ENCODE measurements at regions not wholly inside any gene's neighbourhood (a gene's known extent, or its start where the extent isn't known, plus 50 kb on each side); places are given as distances from the start of the nearest gene placed in this dataset.

- Histone ChIP-seq H4K20me1 (replicated peaks; ENCODE audit: control insufficient read depth, extremely low read depth, insufficient read depth, low read length) (no peaks in the 10 kb centered on the region), H3K9me3 (replicated peaks; ENCODE audit: control insufficient read depth, insufficient read depth, low read length) (no peaks in the 10 kb centered on the region), H2AFZ (ENCODE audit: low read depth, low read length) (peak overlapping the region; percentile 28), H3K9me1 (replicated peaks; ENCODE audit: control insufficient read depth, extremely low read depth, insufficient read depth, low read length) (no peaks in the 10 kb centered on the region), H3K79me2 (ENCODE audit: control insufficient read depth, insufficient read depth, low read length) (no peaks in the 10 kb centered on the region), H3K4me3 (replicated peaks in 1 of 3; ENCODE audit: insufficient read depth in 1 of 3, low read depth in 1 of 3, low read length in 3 of 3) (no peak overlapping the region), H3K4me1 (ENCODE audit: control insufficient read depth, extremely low read depth, insufficient read depth, low read length) (no peaks in the 10 kb centered on the region), H3K4me2 (ENCODE audit: insufficient read depth, low read length) (no peak overlapping the region), H3K36me3 (ENCODE audit: control insufficient read depth in 2 of 2, extremely low read depth in 1 of 2, insufficient read depth in 2 of 2, low read length in 2 of 2) (no peaks in the 10 kb centered on the region), H3K27ac (ENCODE audit: insufficient read depth, low read depth, low read length) (no peak overlapping the region), H3K27me3 (ENCODE audit: control insufficient read depth in 2 of 2, insufficient read depth in 2 of 2, low read length in 2 of 2) (peaks cover 4 to 18% of the 10 kb centered on the region in 2 experiments), H3K9ac (replicated peaks; ENCODE audit: extremely low read depth, insufficient read depth, low read length) (no peak overlapping the region)
- ChIA-PET POLR2A (no interaction called here), CTCF (interaction anchor here (0.7 to 2.7 kb wide), 13 partner anchors 9 to 1738 kb away, joined by 3 to 15 read pairs (median 5); no protein-coding TSS in a partner anchor)
- dilution Hi-C loops (cut with MboI; ENCODE audit: extremely low pct_ligation_motif_present, low sequenced_read_pairs), result no loop called here
- BruUV-seq (replicated peaks), result no TSS peak
- FAIRE-seq (peak; percentile 96), DNase-seq (ENCODE audit: low read depth, low spot score) (peak; percentile 76)
- peak; percentile 89 to 91 for TF ChIP-seq CTCF (IDR thresholded peaks at IDR 0.05; ENCODE audit: extremely low read depth in 1 of 2, insufficient read depth in 1 of 2, low read depth in 1 of 2, low read length in 2 of 2)
- TF ChIP-seq JUN (IDR thresholded peaks at IDR 0.05; ENCODE audit: borderline replicate concordance, insufficient read depth, insufficient read length, low read depth), result no peak
- TF ChIP-seq MAX (IDR thresholded peaks at IDR 0.05; ENCODE audit: insufficient read depth, insufficient read length), result peak; percentile 34
- intact Hi-C loops (cut with micrococcal nuclease), result loop anchor here (1.0 to 2.0 kb wide), 3 partner anchors 695 to 1515 kb away; no protein-coding TSS in a partner anchor
Observed at GRCh38 chr9:78439190-78439865, 142.4 kb downstream of the PSAT1 start.
